Brain microvascular endothelial cell (primary cell): ENCODE measurements at regions not wholly inside any gene's neighbourhood (a gene's known extent, or its start where the extent isn't known, plus 50 kb on each side); places are given as distances from the start of the nearest gene placed in this dataset.

Experiments used
- DNase-seq: peaks from one replicate; pipeline ENCODE4 v3.0.0-alpha.2; 2020
- H3K27ac ChIP-seq: fragments of 250-450 bp; sonication (Bioruptor Pico); 2 replicates; pipeline ENCODE4 v1.5.1; 2020; ENCODE audit warnings: mild to moderate bottlenecking, moderate library complexity
- H3K27me3 ChIP-seq: fragments of 250-450 bp; sonication (Bioruptor Pico); replicated peaks from 2 replicates; pipeline ENCODE4 v1.5.1; 2020; ENCODE audit warnings: mild to moderate bottlenecking
- H3K36me3 ChIP-seq: fragments of 250-450 bp; sonication (Bioruptor Pico); replicated peaks from 2 replicates; pipeline ENCODE4 v1.5.1; 2020; ENCODE audit warnings: mild to moderate bottlenecking
- H3K4me3 ChIP-seq: 2 replicates; pipeline ENCODE4 v1.5.1; 2011; ENCODE audit warnings: low read depth, mild to moderate bottlenecking, control low read depth, low read length, moderate library complexity
- in situ Hi-C: cut with HindIII; loops from 2 replicates; pipeline ENCODE4 v1.10.0; 2017; ENCODE audit warnings: low sequenced_read_pairs, low pct_ligation_motif_present
- TF ChIP-seq, protein P1 (sequence below): IDR thresholded peaks from 2 replicates; pipeline ENCODE4 v1.5.1; 2011; ENCODE audit warnings: low read depth, mild to moderate bottlenecking, moderate library complexity, low read length, control low read depth, inconsistent platforms; ENCODE audit errors: missing control alignments

DNA sequence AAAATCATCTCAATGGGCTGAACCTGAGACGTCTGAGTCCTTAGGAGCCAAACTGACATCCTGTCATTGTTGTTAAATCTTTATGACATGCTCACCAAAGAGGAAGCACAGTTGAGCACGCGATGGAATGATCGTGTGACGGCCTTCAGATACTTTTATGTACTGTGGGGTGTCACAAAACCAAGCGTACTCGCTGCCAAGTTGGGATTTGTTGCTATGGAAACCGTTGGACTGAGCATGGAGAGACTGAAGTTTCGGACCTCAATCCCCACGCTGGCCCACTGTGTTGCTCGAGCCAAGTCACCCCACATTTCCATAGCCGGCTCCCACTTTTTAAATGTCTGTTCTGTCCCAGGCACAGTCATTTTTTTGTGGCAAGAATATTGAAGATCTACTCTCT is 222.8 kb upstream of the SDK2 start:
- Histone ChIP-seq H3K4me3 (no peak overlapping the region), H3K27ac (no peak overlapping the region), H3K27me3 (no peaks in the 10 kb centered on the region), H3K36me3 (no peaks in the 10 kb centered on the region)
- no peak for DNase-seq
- TF ChIP-seq, protein P1, sequence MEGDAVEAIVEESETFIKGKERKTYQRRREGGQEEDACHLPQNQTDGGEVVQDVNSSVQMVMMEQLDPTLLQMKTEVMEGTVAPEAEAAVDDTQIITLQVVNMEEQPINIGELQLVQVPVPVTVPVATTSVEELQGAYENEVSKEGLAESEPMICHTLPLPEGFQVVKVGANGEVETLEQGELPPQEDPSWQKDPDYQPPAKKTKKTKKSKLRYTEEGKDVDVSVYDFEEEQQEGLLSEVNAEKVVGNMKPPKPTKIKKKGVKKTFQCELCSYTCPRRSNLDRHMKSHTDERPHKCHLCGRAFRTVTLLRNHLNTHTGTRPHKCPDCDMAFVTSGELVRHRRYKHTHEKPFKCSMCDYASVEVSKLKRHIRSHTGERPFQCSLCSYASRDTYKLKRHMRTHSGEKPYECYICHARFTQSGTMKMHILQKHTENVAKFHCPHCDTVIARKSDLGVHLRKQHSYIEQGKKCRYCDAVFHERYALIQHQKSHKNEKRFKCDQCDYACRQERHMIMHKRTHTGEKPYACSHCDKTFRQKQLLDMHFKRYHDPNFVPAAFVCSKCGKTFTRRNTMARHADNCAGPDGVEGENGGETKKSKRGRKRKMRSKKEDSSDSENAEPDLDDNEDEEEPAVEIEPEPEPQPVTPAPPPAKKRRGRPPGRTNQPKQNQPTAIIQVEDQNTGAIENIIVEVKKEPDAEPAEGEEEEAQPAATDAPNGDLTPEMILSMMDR: no peak
- in situ Hi-C loops: no loop called here

DNA sequence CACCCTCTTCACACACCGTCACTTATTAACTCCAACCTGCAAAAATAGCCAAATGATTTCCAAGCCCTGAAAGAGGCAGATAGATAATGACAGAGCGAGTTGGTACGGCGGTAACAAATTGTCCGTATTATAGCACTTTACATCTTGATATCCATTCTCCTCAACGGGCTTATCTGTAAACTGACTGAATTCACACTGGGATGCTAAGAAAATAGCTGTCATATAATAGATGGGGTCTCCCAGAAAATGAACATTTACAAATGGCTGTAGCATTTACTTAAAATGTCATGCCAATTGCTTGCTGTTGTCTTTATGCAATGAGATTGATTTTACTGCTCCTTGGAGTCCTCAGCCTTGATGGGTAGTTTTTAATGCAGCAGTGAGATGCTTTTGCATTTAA is 225.8 kb upstream of the SDK2 start:
- DNase-seq: no peak
- Histone ChIP-seq H3K27ac (no peak overlapping the region), H3K4me3 (no peak overlapping the region), H3K27me3 (no peaks in the 10 kb centered on the region), H3K36me3 (no peaks in the 10 kb centered on the region)
- in situ Hi-C loops: no loop called here
- TF ChIP-seq, protein P1: no peak

DNA sequence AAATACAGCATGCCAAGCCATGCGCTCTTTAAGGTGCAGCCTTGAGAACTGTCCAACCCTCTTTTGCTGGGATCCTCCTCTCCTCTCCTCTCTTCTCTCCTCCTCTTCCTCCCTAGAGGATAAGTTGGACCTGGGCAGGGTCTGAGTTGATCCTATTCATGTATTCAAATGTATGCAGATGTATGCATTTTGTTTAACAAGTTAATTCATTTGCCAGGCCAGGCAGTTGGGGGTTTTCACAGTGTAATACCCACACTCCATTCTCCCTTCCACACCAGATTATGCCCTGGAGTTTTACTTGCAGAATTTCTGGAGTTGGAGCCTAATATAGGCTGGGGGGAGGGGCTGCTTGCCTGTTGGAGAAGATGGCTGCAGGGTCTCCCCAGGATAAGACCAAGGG is 226.2 kb upstream of the SDK2 start:
- Histone ChIP-seq H3K36me3 (no peaks in the 10 kb centered on the region), H3K4me3 (no peak overlapping the region), H3K27me3 (no peaks in the 10 kb centered on the region), H3K27ac (no peak overlapping the region)
- TF ChIP-seq, protein P1: no peak
- in situ Hi-C loops: no loop called here
- no peak for DNase-seq

DNA sequence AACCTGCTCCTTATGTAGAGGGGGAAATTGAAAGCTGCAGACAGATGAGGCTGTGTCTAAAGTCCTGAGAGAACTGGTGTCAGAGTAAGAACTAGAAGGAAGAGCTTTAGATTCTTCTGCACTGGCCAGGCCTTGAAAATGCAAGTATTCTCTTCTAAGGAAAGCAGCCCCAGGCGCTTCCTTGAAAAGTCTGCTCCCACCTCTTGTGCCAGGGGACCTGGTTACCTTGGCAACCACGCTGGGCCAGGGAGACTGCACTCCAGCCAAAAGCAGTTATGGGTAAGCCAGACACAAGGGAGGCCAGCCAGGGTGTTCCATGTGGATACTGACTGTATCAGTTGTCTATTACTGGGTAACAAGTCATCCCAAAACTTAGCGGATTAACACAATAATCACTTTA is 228.6 kb upstream of the SDK2 start:
- Histone ChIP-seq H3K4me3 (no peak overlapping the region), H3K36me3 (no peaks in the 10 kb centered on the region), H3K27ac (no peak overlapping the region), H3K27me3 (no peaks in the 10 kb centered on the region)
- in situ Hi-C loops: no loop called here
- no peak for DNase-seq
- TF ChIP-seq, protein P1: no peak

DNA sequence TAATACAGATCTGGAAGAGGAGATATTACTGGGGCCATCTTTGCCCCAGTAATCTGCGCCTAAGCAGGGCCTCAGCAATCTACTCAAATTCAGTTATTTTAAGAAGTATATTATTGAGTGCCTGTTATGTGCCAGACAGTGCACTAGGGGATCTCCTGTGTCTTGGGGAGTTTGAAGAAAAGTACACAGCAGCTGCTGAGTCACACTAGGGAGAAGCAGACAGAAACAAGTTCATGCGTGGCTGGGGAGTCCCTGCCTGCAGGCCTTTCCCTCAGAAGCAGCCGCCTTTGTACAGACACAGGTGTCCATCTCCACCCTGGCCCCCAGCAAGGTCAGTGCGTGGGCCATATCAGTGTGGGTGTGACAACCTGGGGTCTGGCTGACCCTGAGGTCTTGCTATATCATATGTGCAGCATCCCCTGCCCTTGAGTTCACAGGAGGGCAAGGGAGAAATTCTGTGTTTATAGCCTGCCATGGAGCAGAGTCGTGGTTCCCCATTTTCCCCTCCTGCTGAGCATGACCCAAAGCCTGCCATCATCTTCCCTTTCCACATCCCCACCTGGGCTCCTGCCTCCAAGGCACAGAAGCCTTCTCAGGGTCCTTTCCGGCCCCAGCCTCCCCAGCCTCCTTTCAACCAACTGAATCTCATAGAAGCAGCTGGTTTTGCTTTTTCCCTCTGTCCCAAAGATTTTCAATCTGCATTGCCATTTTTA is 229.9 kb upstream of the SDK2 start:
- TF ChIP-seq, protein P1: no peak
- Histone ChIP-seq H3K4me3 (no peak overlapping the region), H3K27me3 (no peaks in the 10 kb centered on the region), H3K36me3 (no peaks in the 10 kb centered on the region), H3K27ac (no peak overlapping the region)
- DNase-seq: peak; percentile 1
- in situ Hi-C loops: no loop called here

DNA sequence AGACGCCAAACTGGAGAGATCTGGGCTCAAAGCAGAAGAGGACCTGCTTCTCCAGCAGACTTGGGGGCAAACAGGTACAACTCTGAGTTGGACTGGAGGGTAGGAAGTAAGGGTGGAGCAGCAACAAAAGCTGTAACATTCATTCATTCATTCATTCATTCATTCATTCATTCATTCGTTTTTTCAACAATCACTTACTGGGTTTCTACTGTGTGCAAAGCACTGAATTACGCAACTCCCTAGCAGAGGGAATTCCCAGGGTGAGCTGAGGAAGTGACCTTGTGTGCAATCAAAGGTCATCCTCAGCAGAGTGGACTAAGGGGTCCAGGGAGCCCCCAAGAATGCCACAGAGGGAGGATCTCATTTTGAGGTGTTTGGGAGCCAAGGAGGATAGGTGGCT is 231.1 kb upstream of the SDK2 start:
- Histone ChIP-seq H3K27me3 (no peaks in the 10 kb centered on the region), H3K4me3 (no peak overlapping the region), H3K27ac (no peak overlapping the region), H3K36me3 (no peaks in the 10 kb centered on the region)
- in situ Hi-C loops: no loop called here
- no peak for DNase-seq
- TF ChIP-seq, protein P1: no peak
